ENCODE measurements at regions not wholly inside any gene's neighbourhood (a gene's known extent, or its start where the extent isn't known, plus 50 kb on each side); places are given as distances from the start of the nearest gene placed in this dataset.

DNA sequence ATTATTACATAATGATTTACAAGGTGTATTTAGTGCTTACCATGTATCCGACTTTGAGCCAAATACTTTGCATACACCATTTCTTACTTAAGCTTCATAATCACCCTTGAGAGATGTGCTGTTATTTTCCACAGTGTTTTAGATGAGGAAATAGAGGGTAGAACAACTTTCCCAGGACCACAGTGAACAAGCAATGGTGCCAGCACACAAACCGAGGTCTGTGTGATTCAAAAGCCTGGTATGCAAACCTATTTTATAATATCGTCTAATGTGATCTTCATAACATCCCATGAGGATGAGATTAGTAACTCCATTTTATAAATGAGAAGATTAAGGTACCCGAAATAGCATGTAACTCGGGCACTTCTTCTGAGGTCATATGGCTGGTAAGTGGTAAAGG lies 294.7 kb downstream of the NSG2 start:
- Histone ChIP-seq H3K27me3 (ENCODE audit: control insufficient read depth in 4 of 4, insufficient read depth in 4 of 4, low read length in 3 of 4) (peaks cover 0 to 13% (median 4%) of the 10 kb centered on the region in 4 donors), H3K4me3 (ENCODE audit: low read depth in 1 of 3, low read length in 3 of 3) (no peak overlapping the region), H3K9me3 (ENCODE audit: control insufficient read depth in 4 of 4, low read length in 3 of 4) (no peaks in the 10 kb centered on the region), H3K27ac (ENCODE audit: low read depth in 1 of 2, low read length in 2 of 2) (no peak overlapping the region), H3K9ac (ENCODE audit: low read depth in 1 of 2, low read length in 2 of 2) (no peak overlapping the region), H3K4me1 (ENCODE audit: control insufficient read depth in 4 of 4, insufficient read depth in 4 of 4, low read length in 3 of 4) (no peaks in the 10 kb centered on the region), H3K36me3 (ENCODE audit: control insufficient read depth in 4 of 4, insufficient read depth in 3 of 4, low read depth in 1 of 4, low read length in 3 of 4) (no peaks in the 10 kb centered on the region)
- WGBS: 78% methylated on average over 5 of the region's 5 CpGs
- no peak for TF ChIP-seq FOXA2 (IDR thresholded peaks at IDR 0.05)
- TF ChIP-seq, protein P1, sequence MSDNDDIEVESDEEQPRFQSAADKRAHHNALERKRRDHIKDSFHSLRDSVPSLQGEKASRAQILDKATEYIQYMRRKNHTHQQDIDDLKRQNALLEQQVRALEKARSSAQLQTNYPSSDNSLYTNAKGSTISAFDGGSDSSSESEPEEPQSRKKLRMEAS (IDR thresholded peaks at IDR 0.05): no peak
- TF ChIP-seq SP1 (IDR thresholded peaks at IDR 0.05): no peak
- no peak for TF ChIP-seq RXRA (IDR thresholded peaks at IDR 0.05)
- TF ChIP-seq RAD21 (IDR thresholded peaks at IDR 0.05): no peak
- TF ChIP-seq, protein P2, sequence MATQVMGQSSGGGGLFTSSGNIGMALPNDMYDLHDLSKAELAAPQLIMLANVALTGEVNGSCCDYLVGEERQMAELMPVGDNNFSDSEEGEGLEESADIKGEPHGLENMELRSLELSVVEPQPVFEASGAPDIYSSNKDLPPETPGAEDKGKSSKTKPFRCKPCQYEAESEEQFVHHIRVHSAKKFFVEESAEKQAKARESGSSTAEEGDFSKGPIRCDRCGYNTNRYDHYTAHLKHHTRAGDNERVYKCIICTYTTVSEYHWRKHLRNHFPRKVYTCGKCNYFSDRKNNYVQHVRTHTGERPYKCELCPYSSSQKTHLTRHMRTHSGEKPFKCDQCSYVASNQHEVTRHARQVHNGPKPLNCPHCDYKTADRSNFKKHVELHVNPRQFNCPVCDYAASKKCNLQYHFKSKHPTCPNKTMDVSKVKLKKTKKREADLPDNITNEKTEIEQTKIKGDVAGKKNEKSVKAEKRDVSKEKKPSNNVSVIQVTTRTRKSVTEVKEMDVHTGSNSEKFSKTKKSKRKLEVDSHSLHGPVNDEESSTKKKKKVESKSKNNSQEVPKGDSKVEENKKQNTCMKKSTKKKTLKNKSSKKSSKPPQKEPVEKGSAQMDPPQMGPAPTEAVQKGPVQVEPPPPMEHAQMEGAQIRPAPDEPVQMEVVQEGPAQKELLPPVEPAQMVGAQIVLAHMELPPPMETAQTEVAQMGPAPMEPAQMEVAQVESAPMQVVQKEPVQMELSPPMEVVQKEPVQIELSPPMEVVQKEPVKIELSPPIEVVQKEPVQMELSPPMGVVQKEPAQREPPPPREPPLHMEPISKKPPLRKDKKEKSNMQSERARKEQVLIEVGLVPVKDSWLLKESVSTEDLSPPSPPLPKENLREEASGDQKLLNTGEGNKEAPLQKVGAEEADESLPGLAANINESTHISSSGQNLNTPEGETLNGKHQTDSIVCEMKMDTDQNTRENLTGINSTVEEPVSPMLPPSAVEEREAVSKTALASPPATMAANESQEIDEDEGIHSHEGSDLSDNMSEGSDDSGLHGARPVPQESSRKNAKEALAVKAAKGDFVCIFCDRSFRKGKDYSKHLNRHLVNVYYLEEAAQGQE (IDR thresholded peaks at IDR 0.05): no peak
- no peak for TF ChIP-seq NR2F2 (IDR thresholded peaks at IDR 0.05)
- no peak for DNase-seq (ENCODE audit: low spot score)

DNA sequence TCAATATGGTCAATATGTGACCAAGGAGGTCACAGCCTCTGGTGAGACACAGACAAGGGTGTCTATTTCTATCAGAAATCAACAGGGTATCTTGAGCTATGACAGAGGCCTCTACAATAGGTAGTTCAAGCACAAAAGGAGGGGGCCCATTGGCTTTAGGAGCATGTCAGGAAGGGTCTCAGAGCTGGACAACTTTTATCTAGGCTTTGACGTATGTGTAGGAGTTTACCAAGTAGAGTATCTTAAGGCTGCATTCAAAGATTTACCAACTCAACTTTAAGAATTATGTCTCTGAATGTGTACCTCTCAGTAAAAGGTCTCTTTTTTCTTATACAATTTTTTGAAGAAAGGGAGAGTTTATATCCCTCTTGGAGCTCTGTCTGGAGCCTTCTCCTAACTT lies 297.2 kb downstream of the NSG2 start:
- no peak for DNase-seq (ENCODE audit: low spot score)
- Histone ChIP-seq H3K27me3 (ENCODE audit: control insufficient read depth in 4 of 4, insufficient read depth in 4 of 4, low read length in 3 of 4) (peaks cover 0 to 16% (median 0%) of the 10 kb centered on the region in 4 donors), H3K4me1 (ENCODE audit: control insufficient read depth in 4 of 4, insufficient read depth in 4 of 4, low read length in 3 of 4) (no peaks in the 10 kb centered on the region), H3K27ac (ENCODE audit: low read depth in 1 of 2, low read length in 2 of 2) (no peak overlapping the region), H3K9me3 (ENCODE audit: control insufficient read depth in 4 of 4, low read length in 3 of 4) (peaks cover 0 to 2% (median 0%) of the 10 kb centered on the region in 4 donors), H3K9ac (ENCODE audit: low read depth in 1 of 2, low read length in 2 of 2) (no peak overlapping the region), H3K4me3 (ENCODE audit: low read depth in 1 of 3, low read length in 3 of 3) (no peak overlapping the region), H3K36me3 (ENCODE audit: control insufficient read depth in 4 of 4, insufficient read depth in 3 of 4, low read depth in 1 of 4, low read length in 3 of 4) (no peaks in the 10 kb centered on the region)
- TF ChIP-seq YY1 (IDR thresholded peaks at IDR 0.05) (no peak), GABPA (IDR thresholded peaks at IDR 0.05 in 1 of 2, conservative IDR thresholded peaks at IDR 0.05 in 1 of 2) (no peak), RAD21 (IDR thresholded peaks at IDR 0.05) (no peak), HNF4A (conservative IDR thresholded peaks at IDR 0.05) (no peak), TAF1 (conservative IDR thresholded peaks at IDR 0.05) (no peak), SP1 (IDR thresholded peaks at IDR 0.05) (no peak), JUND (IDR thresholded peaks at IDR 0.05) (no peak), EGR1 (IDR thresholded peaks at IDR 0.05; ENCODE audit: low read depth in 2 of 2) (no peak), NR2F2 (IDR thresholded peaks at IDR 0.05) (no peak), HNF4G (IDR thresholded peaks at IDR 0.05) (no peak), RXRA (IDR thresholded peaks at IDR 0.05) (no peak), FOXA2 (IDR thresholded peaks at IDR 0.05) (no peak), FOXA1 (IDR thresholded peaks at IDR 0.05) (no peak)
- TF ChIP-seq, protein P1 (IDR thresholded peaks at IDR 0.05): no peak
- TF ChIP-seq, protein P3, sequence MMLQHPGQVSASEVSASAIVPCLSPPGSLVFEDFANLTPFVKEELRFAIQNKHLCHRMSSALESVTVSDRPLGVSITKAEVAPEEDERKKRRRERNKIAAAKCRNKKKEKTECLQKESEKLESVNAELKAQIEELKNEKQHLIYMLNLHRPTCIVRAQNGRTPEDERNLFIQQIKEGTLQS (IDR thresholded peaks at IDR 0.05): no peak
- TF ChIP-seq, protein P2 (IDR thresholded peaks at IDR 0.05): no peak
- TF ChIP-seq, protein P4, sequence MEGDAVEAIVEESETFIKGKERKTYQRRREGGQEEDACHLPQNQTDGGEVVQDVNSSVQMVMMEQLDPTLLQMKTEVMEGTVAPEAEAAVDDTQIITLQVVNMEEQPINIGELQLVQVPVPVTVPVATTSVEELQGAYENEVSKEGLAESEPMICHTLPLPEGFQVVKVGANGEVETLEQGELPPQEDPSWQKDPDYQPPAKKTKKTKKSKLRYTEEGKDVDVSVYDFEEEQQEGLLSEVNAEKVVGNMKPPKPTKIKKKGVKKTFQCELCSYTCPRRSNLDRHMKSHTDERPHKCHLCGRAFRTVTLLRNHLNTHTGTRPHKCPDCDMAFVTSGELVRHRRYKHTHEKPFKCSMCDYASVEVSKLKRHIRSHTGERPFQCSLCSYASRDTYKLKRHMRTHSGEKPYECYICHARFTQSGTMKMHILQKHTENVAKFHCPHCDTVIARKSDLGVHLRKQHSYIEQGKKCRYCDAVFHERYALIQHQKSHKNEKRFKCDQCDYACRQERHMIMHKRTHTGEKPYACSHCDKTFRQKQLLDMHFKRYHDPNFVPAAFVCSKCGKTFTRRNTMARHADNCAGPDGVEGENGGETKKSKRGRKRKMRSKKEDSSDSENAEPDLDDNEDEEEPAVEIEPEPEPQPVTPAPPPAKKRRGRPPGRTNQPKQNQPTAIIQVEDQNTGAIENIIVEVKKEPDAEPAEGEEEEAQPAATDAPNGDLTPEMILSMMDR (IDR thresholded peaks at IDR 0.05; ENCODE audit: low read depth, low read length, missing input control): no peak
- TF ChIP-seq, protein P5, sequence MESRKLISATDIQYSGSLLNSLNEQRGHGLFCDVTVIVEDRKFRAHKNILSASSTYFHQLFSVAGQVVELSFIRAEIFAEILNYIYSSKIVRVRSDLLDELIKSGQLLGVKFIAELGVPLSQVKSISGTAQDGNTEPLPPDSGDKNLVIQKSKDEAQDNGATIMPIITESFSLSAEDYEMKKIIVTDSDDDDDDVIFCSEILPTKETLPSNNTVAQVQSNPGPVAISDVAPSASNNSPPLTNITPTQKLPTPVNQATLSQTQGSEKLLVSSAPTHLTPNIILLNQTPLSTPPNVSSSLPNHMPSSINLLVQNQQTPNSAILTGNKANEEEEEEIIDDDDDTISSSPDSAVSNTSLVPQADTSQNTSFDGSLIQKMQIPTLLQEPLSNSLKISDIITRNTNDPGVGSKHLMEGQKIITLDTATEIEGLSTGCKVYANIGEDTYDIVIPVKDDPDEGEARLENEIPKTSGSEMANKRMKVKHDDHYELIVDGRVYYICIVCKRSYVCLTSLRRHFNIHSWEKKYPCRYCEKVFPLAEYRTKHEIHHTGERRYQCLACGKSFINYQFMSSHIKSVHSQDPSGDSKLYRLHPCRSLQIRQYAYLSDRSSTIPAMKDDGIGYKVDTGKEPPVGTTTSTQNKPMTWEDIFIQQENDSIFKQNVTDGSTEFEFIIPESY (IDR thresholded peaks at IDR 0.05): no peak
- WGBS: 95% methylated on average over 1 of the region's 1 CpG
